HEK293 (cell line): ENCODE measurements at regions not wholly inside any gene's neighbourhood (a gene's known extent, or its start where the extent isn't known, plus 50 kb on each side); places are given as distances from the start of the nearest gene placed in this dataset.

Source experiments
- CTCF ChIA-PET: fragments of 350-600 bp; formaldehyde crosslinking; extraction: SDS; loops from one replicate; lab custom pipeline; 2021; ENCODE audit warnings: antibody characterized with exemption; lab: Yijun Ruan, JAX
- POLR2A ChIA-PET: fragments of 300-600 bp; formaldehyde crosslinking; extraction: SDS; loops from one replicate; lab custom pipeline; 2020; ENCODE audit warnings: antibody characterized with exemption, inconsistent platforms; lab: Yijun Ruan, JAX
- H3K27ac ChIP-seq: fragments of 200-500 bp; sonication (Bioruptor generic); 2 replicates; pipeline ENCODE4 v1.5.1; 2014; ENCODE audit warnings: low read depth, low read length, control low read depth, inconsistent platforms; ENCODE audit errors: extremely low read depth
- H3K36me3 ChIP-seq, 2 experiments: fragments of 200-500 bp in 1 of 2; sonication (Bioruptor generic) in 1 of 2; 1 replicate in 1 of 2; 2 replicates in 1 of 2; pipeline ENCODE4 v1.5.1; 2014 to 2017; ENCODE audit warnings: inconsistent platforms in 2 of 2, low read length in 2 of 2; ENCODE audit not compliant: control insufficient read depth in 2 of 2, insufficient read depth in 1 of 2
- H3K4me1 ChIP-seq: fragments of 200-500 bp; sonication (Bioruptor generic); 2 replicates; pipeline ENCODE4 v1.5.1; 2014; ENCODE audit warnings: mild to moderate bottlenecking, low read length, inconsistent platforms; ENCODE audit not compliant: control insufficient read depth, insufficient read depth
- H3K4me3 ChIP-seq: 2 replicates; pipeline ENCODE4 v1.5.1; 2011; ENCODE audit warnings: low read depth, mild to moderate bottlenecking, control low read depth, low read length, moderate library complexity
- H3K9me3 ChIP-seq: fragments of 200-500 bp; sonication (Bioruptor generic); 2 replicates; pipeline ENCODE4 v1.5.1; 2014; ENCODE audit warnings: low read depth, low read length, inconsistent platforms; ENCODE audit not compliant: control insufficient read depth, insufficient read depth
- ATF2 ChIP-seq: fragments of 450-650 bp; formaldehyde crosslinking; IDR thresholded peaks from 2 replicates; pipeline ENCODE4 v1.5.1; 2016; ENCODE audit warnings: missing biosample characterization, missing genetic modification characterization, low read depth
- BCL11B ChIP-seq: fragments of 450-650 bp; formaldehyde crosslinking; IDR thresholded peaks from 2 replicates; pipeline ENCODE4 v1.5.1; 2016; ENCODE audit warnings: low read depth, missing biosample characterization, missing genetic modification characterization
- EGR2 ChIP-seq: fragments of 450-650 bp; formaldehyde crosslinking; IDR thresholded peaks from 2 replicates; pipeline ENCODE4 v1.5.1; 2016; ENCODE audit warnings: low read depth, missing biosample characterization, missing genetic modification characterization
- KLF8 ChIP-seq: fragments of 450-650 bp; formaldehyde crosslinking; IDR thresholded peaks from 2 replicates; pipeline ENCODE4 v1.5.1; 2016; ENCODE audit warnings: missing biosample characterization, missing genetic modification characterization
- OSR2 ChIP-seq: fragments of 450-650 bp; formaldehyde crosslinking; IDR thresholded peaks from 2 replicates; pipeline ENCODE4 v1.5.1; 2016; ENCODE audit warnings: missing biosample characterization, missing genetic modification characterization
- ZBTB26 ChIP-seq: fragments of 450-650 bp; formaldehyde crosslinking; optimal IDR thresholded peaks from 2 replicates; pipeline ENCODE3; 2016; ENCODE audit warnings: missing biosample characterization, mild to moderate bottlenecking, missing genetic modification characterization
- ZBTB44 ChIP-seq: fragments of 450-650 bp; IDR thresholded peaks from 2 replicates; pipeline ENCODE4 v1.5.1; 2018; ENCODE audit warnings: missing biosample characterization, mild to moderate bottlenecking, missing genetic modification characterization
- ZBTB6 ChIP-seq: fragments of 450-650 bp; formaldehyde crosslinking; IDR thresholded peaks from 2 replicates; pipeline ENCODE4 v1.5.1; 2017; ENCODE audit warnings: missing biosample characterization, missing genetic modification characterization
- ZFP41 ChIP-seq: fragments of 450-650 bp; formaldehyde crosslinking; IDR thresholded peaks from 2 replicates; pipeline ENCODE4 v1.5.1; 2016; ENCODE audit warnings: missing biosample characterization, missing genetic modification characterization, borderline replicate concordance
- ZNF132 ChIP-seq: fragments of 450-650 bp; formaldehyde crosslinking; IDR thresholded peaks from 2 replicates; pipeline ENCODE4 v1.5.1; 2017; ENCODE audit warnings: missing biosample characterization, missing genetic modification characterization, borderline replicate concordance
- ZNF18 ChIP-seq: fragments of 450-650 bp; formaldehyde crosslinking; IDR thresholded peaks from 2 replicates; pipeline ENCODE4 v1.5.1; 2016; ENCODE audit warnings: missing biosample characterization, missing genetic modification characterization
- ZNF202 ChIP-seq: fragments of 450-650 bp; formaldehyde crosslinking; IDR thresholded peaks from 2 replicates; pipeline ENCODE4 v1.5.1; 2016; ENCODE audit warnings: missing biosample characterization, missing genetic modification characterization, borderline replicate concordance
- ZNF274 ChIP-seq, 2 experiments: fragments of 200-500 bp in 1 of 2; fragments of 450-650 bp in 1 of 2; sonication (Bioruptor generic) in 1 of 2; formaldehyde crosslinking in 1 of 2; IDR thresholded peaks; 2 replicates each; pipeline versions ENCODE4 v1.5.1 to v1.6.1; 2014 to 2016; ENCODE audit warnings: borderline replicate concordance in 1 of 2, inconsistent platforms in 1 of 2, low read length in 1 of 2, missing biosample characterization in 1 of 2, missing genetic modification characterization in 1 of 2
- ZNF341 ChIP-seq: fragments of 450-650 bp; formaldehyde crosslinking; IDR thresholded peaks from 2 replicates; pipeline ENCODE4; 2016; ENCODE audit warnings: low read depth, missing biosample characterization, missing genetic modification characterization
- ZNF473 ChIP-seq: fragments of 450-650 bp; formaldehyde crosslinking; IDR thresholded peaks from 2 replicates; pipeline ENCODE4 v1.5.1; 2017; ENCODE audit warnings: missing biosample characterization, missing genetic modification characterization
- ZNF501 ChIP-seq: fragments of 450-650 bp; formaldehyde crosslinking; IDR thresholded peaks from 2 replicates; pipeline ENCODE4 v1.5.1; 2016; ENCODE audit warnings: missing biosample characterization, missing genetic modification characterization
- ZNF510 ChIP-seq: fragments of 450-650 bp; formaldehyde crosslinking; IDR thresholded peaks from 2 replicates; pipeline ENCODE4 v1.5.1; 2018; ENCODE audit warnings: mild to moderate bottlenecking, missing genetic modification characterization, missing biosample characterization; ENCODE audit not compliant: insufficient replicate concordance
- ZNF513 ChIP-seq: fragments of 450-650 bp; IDR thresholded peaks from 2 replicates; pipeline ENCODE4 v1.5.1; 2018; ENCODE audit warnings: missing biosample characterization, missing genetic modification characterization
- ZNF514 ChIP-seq: fragments of 450-650 bp; formaldehyde crosslinking; IDR thresholded peaks from 2 replicates; pipeline ENCODE4 v1.5.1; 2016; ENCODE audit warnings: missing biosample characterization, missing genetic modification characterization
- ZNF639 ChIP-seq: fragments of 450-650 bp; formaldehyde crosslinking; IDR thresholded peaks from 2 replicates; pipeline ENCODE4 v1.5.1; 2016; ENCODE audit warnings: missing biosample characterization, missing genetic modification characterization
- ZNF645 ChIP-seq: fragments of 450-650 bp; formaldehyde crosslinking; IDR thresholded peaks from 2 replicates; pipeline ENCODE4; 2016; ENCODE audit warnings: missing biosample characterization, missing genetic modification characterization
- ZNF704 ChIP-seq: fragments of 450-650 bp; formaldehyde crosslinking; IDR thresholded peaks from 2 replicates; pipeline ENCODE4 v1.5.1; 2016; ENCODE audit warnings: missing biosample characterization, missing genetic modification characterization

- Histone ChIP-seq H3K27ac (no peak overlapping the region), H3K9me3 (no peaks in the 10 kb centered on the region), H3K4me3 (no peak overlapping the region), H3K4me1 (no peaks in the 10 kb centered on the region), H3K36me3 (no peaks in the 10 kb centered on the region)
- ChIA-PET POLR2A (no interaction called here), CTCF (no interaction called here)
- TF ChIP-seq ZBTB44 (tag by site-specific recombination) (no peak), OSR2 (tag by site-specific recombination) (no peak), ZNF501 (tag by site-specific recombination) (no peak), ZNF341 (tag by site-specific recombination) (no peak)
Measured at GRCh38 chr10:80976658-80977057, 439.0 kb downstream of the SH2D4B start.

- CTCF ChIA-PET = no interaction called here
- Histone ChIP-seq H3K36me3 (no peaks in the 10 kb centered on the region), H3K4me3 (no peak overlapping the region), H3K4me1 (no peaks in the 10 kb centered on the region), H3K9me3 (no peaks in the 10 kb centered on the region), H3K27ac (no peak overlapping the region)
- POLR2A ChIA-PET = no interaction called here
- TF ChIP-seq ZNF639 (tag by site-specific recombination) = no peak
- no peak for TF ChIP-seq BCL11B (tag by site-specific recombination)
- no peak for TF ChIP-seq KLF8 (tag by site-specific recombination)
- TF ChIP-seq ZBTB26 (tag by site-specific recombination) = no peak
- no peak for TF ChIP-seq ZNF473 (tag by site-specific recombination)
- TF ChIP-seq ZNF510 (tag by site-specific recombination) = no peak
- TF ChIP-seq ZNF704 (tag by site-specific recombination) = no peak
- no peak for TF ChIP-seq ZNF202 (tag by site-specific recombination)
- no peak for TF ChIP-seq ATF2 (tag by site-specific recombination)
- no peak for TF ChIP-seq ZNF132 (tag by site-specific recombination)
- no peak for TF ChIP-seq ZNF513
- no peak for TF ChIP-seq ZNF274 (IDR thresholded peaks at IDR 0.05; ENCODE audit: low read length)
- no peak for TF ChIP-seq ZNF274 (tag by site-specific recombination; IDR thresholded peaks at IDR 0.05; ENCODE audit: borderline replicate concordance)
- no peak for TF ChIP-seq EGR2 (tag by site-specific recombination)
- no peak for TF ChIP-seq ZFP41
- TF ChIP-seq ZNF645 (tag by site-specific recombination) = no peak
- TF ChIP-seq ZNF514 = no peak
- TF ChIP-seq ZBTB6 (tag by site-specific recombination) = no peak
- no peak for TF ChIP-seq ZNF18
Measured at GRCh38 chr10:80985102-80985501, 447.4 kb downstream of the SH2D4B start.
